ENCODE measurements at regions not wholly inside any gene's neighbourhood (a gene's known extent, or its start where the extent isn't known, plus 50 kb on each side); places are given as distances from the start of the nearest gene placed in this dataset.
"Not testable (repeated sequence)": the region's sequence is repeated elsewhere in the genome, so short reads cannot be mapped to it uniquely, and the experiment has no call there.

GRCh38 chrX:85808217-85808616 is 239.1 kb downstream of the CHM start:
- Histone ChIP-seq H3K4me2 (no peak overlapping the region), H3K9ac (no peak overlapping the region), H3K9me3 (peaks cover 32% of the 10 kb centered on the region), H3K4me1 (no peaks in the 10 kb centered on the region), H4K20me1 (no peaks in the 10 kb centered on the region), H3K4me3 (no peak overlapping the region), H3K27me3 (peaks cover 60% of the 10 kb centered on the region), H3K36me3 (no peaks in the 10 kb centered on the region), H3K27ac (no peak overlapping the region)
- TF ChIP-seq Cebpa-rat (IDR thresholded peaks at IDR 0.05) = no peak

GRCh38 chrX:85772391-85772790 is 275.0 kb downstream of the CHM start:
- not testable (repeated sequence) for H3K36me3 ChIP-seq, H3K4me3 ChIP-seq

GRCh38 chrX:85765651-85766050 is 281.7 kb downstream of the CHM start:
- H3K4me1 ChIP-seq = no peaks in the 10 kb centered on the region
- H3K9me3 ChIP-seq = no peaks in the 10 kb centered on the region
- H3K9ac ChIP-seq = no peak overlapping the region
- H3K36me3 ChIP-seq = no peaks in the 10 kb centered on the region
- peaks cover 17% of the 10 kb centered on the region for H3K27me3 ChIP-seq
- TF ChIP-seq Cebpa-rat (IDR thresholded peaks at IDR 0.05) = no peak
- no peak overlapping the region for H3K4me2 ChIP-seq
- H3K27ac ChIP-seq = no peak overlapping the region
- H3K4me3 ChIP-seq = no peak overlapping the region
- no peaks in the 10 kb centered on the region for H4K20me1 ChIP-seq

More at GRCh38 chrX:85772391-85772790, 275.0 kb downstream of the CHM start:
- not testable (repeated sequence) for H3K4me2 ChIP-seq, H3K4me1 ChIP-seq, H3K27ac ChIP-seq, H3K9ac ChIP-seq, H4K20me1 ChIP-seq
- Histone ChIP-seq H3K27me3 (peaks cover 20% of the 10 kb centered on the region), H3K9me3 (peaks cover 14% of the 10 kb centered on the region)

GRCh38 chrX:85723025-85723424 is 324.3 kb downstream of the CHM start:
- H3K9me3 ChIP-seq, H3K9ac ChIP-seq, H3K27me3 ChIP-seq, H4K20me1 ChIP-seq, H3K4me1 ChIP-seq, H3K4me2 ChIP-seq, H3K27ac ChIP-seq, H3K4me3 ChIP-seq, H3K36me3 ChIP-seq: not testable (repeated sequence)

- not testable (repeated sequence) for H3K4me3 ChIP-seq, H3K4me2 ChIP-seq, H3K9ac ChIP-seq, H3K9me3 ChIP-seq, H3K27ac ChIP-seq, H4K20me1 ChIP-seq, H3K4me1 ChIP-seq, H3K36me3 ChIP-seq
- peaks cover 23% of the 10 kb centered on the region; the same call in 1 of the 2 replicates for H3K27me3 ChIP-seq
Measured at GRCh38 chrX:85703233-85703632, 323.8 kb upstream of the POF1B start.

GRCh38 chrX:85698921-85699320 is 319.5 kb upstream of the POF1B start:
- peaks cover 17% of the 10 kb centered on the region for H3K9me3 ChIP-seq
- no peaks in the 10 kb centered on the region for H3K4me1 ChIP-seq
- H3K4me2 ChIP-seq = no peak overlapping the region
- no peak overlapping the region for H3K9ac ChIP-seq
- H3K27me3 ChIP-seq = peaks cover 10% of the 10 kb centered on the region; the same call in 1 of the 2 replicates
- TF ChIP-seq Cebpa-rat (IDR thresholded peaks at IDR 0.05) = no peak
- H3K36me3 ChIP-seq = no peaks in the 10 kb centered on the region
- H4K20me1 ChIP-seq = no peaks in the 10 kb centered on the region
- no peak overlapping the region for H3K27ac ChIP-seq
- H3K4me3 ChIP-seq = no peak overlapping the region

GRCh38 chrX:85685843-85686242 is 306.4 kb upstream of the POF1B start:
- H3K9me3 ChIP-seq = peaks cover 18% of the 10 kb centered on the region
- H3K27ac ChIP-seq = no peak overlapping the region
- no peak overlapping the region for H3K4me3 ChIP-seq
- no peaks in the 10 kb centered on the region for H4K20me1 ChIP-seq
- no peaks in the 10 kb centered on the region for H3K36me3 ChIP-seq
- H3K9ac ChIP-seq = no peak overlapping the region
- H3K4me2 ChIP-seq = no peak overlapping the region
- TF ChIP-seq Cebpa-rat (IDR thresholded peaks at IDR 0.05) = no peak
- peaks cover 51% of the 10 kb centered on the region for H3K27me3 ChIP-seq
- no peaks in the 10 kb centered on the region for H3K4me1 ChIP-seq

GRCh38 chrX:85666471-85666870 is 287.0 kb upstream of the POF1B start:
- Histone ChIP-seq H3K27ac (no peak overlapping the region), H3K36me3 (no peaks in the 10 kb centered on the region), H4K20me1 (no peaks in the 10 kb centered on the region), H3K4me3 (no peak overlapping the region), H3K4me1 (no peaks in the 10 kb centered on the region), H3K9ac (no peak overlapping the region), H3K27me3 (peaks cover 3% of the 10 kb centered on the region; the same call in 1 of the 2 replicates), H3K4me2 (no peak overlapping the region), H3K9me3 (no peaks in the 10 kb centered on the region)
- TF ChIP-seq Cebpa-rat (IDR thresholded peaks at IDR 0.05) = no peak

GRCh38 chrX:85663970-85664369 is 284.5 kb upstream of the POF1B start:
- not testable (repeated sequence) for H3K27me3 ChIP-seq, H3K4me3 ChIP-seq, H4K20me1 ChIP-seq, H3K9me3 ChIP-seq, H3K4me2 ChIP-seq, H3K9ac ChIP-seq, H3K4me1 ChIP-seq, H3K36me3 ChIP-seq, H3K27ac ChIP-seq

GRCh38 chrX:85630901-85631300 is 251.4 kb upstream of the POF1B start:
- no peak for TF ChIP-seq Cebpa-rat (IDR thresholded peaks at IDR 0.05)
- no peaks in the 10 kb centered on the region for H3K4me1 ChIP-seq
- no peaks in the 10 kb centered on the region for H3K9me3 ChIP-seq
- H3K27me3 ChIP-seq = peaks cover 66% of the 10 kb centered on the region
- no peak overlapping the region for H3K27ac ChIP-seq
- no peak overlapping the region for H3K4me3 ChIP-seq
- no peak overlapping the region for H3K9ac ChIP-seq
- no peaks in the 10 kb centered on the region for H4K20me1 ChIP-seq
- H3K4me2 ChIP-seq = no peak overlapping the region
- no peaks in the 10 kb centered on the region for H3K36me3 ChIP-seq

GRCh38 chrX:85627363-85627762 is 247.9 kb upstream of the POF1B start:
- H3K4me1 ChIP-seq = no peaks in the 10 kb centered on the region
- no peak overlapping the region for H3K9ac ChIP-seq
- H3K4me3 ChIP-seq = no peak overlapping the region
- no peaks in the 10 kb centered on the region for H3K9me3 ChIP-seq
- no peak for TF ChIP-seq Cebpa-rat (IDR thresholded peaks at IDR 0.05)
- H4K20me1 ChIP-seq = no peaks in the 10 kb centered on the region
- H3K36me3 ChIP-seq = no peaks in the 10 kb centered on the region
- no peak overlapping the region for H3K27ac ChIP-seq
- H3K27me3 ChIP-seq = peaks cover 48% of the 10 kb centered on the region
- H3K4me2 ChIP-seq = no peak overlapping the region
